GM12874 (cell line): ENCODE measurements at regions not wholly inside any gene's neighbourhood (a gene's known extent, or its start where the extent isn't known, plus 50 kb on each side); places are given as distances from the start of the nearest gene placed in this dataset.

Experiments used
- CTCF ChIP-seq: IDR thresholded peaks from 2 replicates; pipeline ENCODE4 v1.5.1; 2011; ENCODE audit warnings: low read depth, mild to moderate bottlenecking, control low read depth, low read length, moderate library complexity; ENCODE audit not compliant: insufficient read depth

GRCh38 chr6:139570166-139570565 is 195.7 kb upstream of the CITED2 start:
- TF ChIP-seq CTCF, result no peak

- TF ChIP-seq CTCF, result no peak
Measured at GRCh38 chr6:139569566-139569965, 195.1 kb upstream of the CITED2 start.

GRCh38 chr6:139568956-139569538 is 194.6 kb upstream of the CITED2 start:
- no peak for TF ChIP-seq CTCF

GRCh38 chr6:139568151-139568955 is 193.9 kb upstream of the CITED2 start:
- TF ChIP-seq CTCF, result no peak

GRCh38 chr6:139567095-139567494 is 192.6 kb upstream of the CITED2 start:
- TF ChIP-seq CTCF, result no peak

- TF ChIP-seq CTCF, result no peak
Measured at GRCh38 chr6:139565591-139565990, 191.1 kb upstream of the CITED2 start.

GRCh38 chr6:139557547-139557946 is 183.1 kb upstream of the CITED2 start:
- TF ChIP-seq CTCF, result no peak
